Esophagus muscularis mucosa (tissue), 3 donors: ENCODE measurements at regions not wholly inside any gene's neighbourhood (a gene's known extent, or its start where the extent isn't known, plus 50 kb on each side); places are given as distances from the start of the nearest gene placed in this dataset.

Experiments used
- CTCF ChIP-seq, 3 experiments: fragments of 200-600 bp in 2 of 3; fragments of 450-650 bp in 1 of 3; sonication (generic) in 2 of 3; IDR thresholded peaks; one replicate each; pipeline ENCODE4 v1.5.1; 2017 to 2019; ENCODE audit warnings: antibody characterized with exemption in 3 of 3, mild to moderate bottlenecking in 2 of 3, moderate library complexity in 1 of 3
- POLR2A ChIP-seq: fragments of 450-650 bp; IDR thresholded peaks from one replicate; pipeline ENCODE4 v1.6.1; 2017; ENCODE audit warnings: antibody characterized with exemption, moderate library complexity, mild to moderate bottlenecking, low read depth

- TF ChIP-seq CTCF (IDR thresholded peaks at IDR 0.05) (peak in 1 of 3 experiments; percentile 51), POLR2A (no peak)
These were observed 106.3 kb upstream of the SSBP2 start for GRCh38 chr5:81856948-81857928.
